SW 1271 (cell line): ENCODE measurements at regions not wholly inside any gene's neighbourhood (a gene's known extent, or its start where the extent isn't known, plus 50 kb on each side); places are given as distances from the start of the nearest gene placed in this dataset.

Experiments used
- DNase-seq, 2 experiments: peaks; one replicate each; lab custom pipeline; 2025; lab: John Stamatoyannopoulos, UW

GRCh38 chrX:39144956-39145355 lies 343.7 kb downstream of the MID1IP1 start:
- DNase-seq = no peak

DNA sequence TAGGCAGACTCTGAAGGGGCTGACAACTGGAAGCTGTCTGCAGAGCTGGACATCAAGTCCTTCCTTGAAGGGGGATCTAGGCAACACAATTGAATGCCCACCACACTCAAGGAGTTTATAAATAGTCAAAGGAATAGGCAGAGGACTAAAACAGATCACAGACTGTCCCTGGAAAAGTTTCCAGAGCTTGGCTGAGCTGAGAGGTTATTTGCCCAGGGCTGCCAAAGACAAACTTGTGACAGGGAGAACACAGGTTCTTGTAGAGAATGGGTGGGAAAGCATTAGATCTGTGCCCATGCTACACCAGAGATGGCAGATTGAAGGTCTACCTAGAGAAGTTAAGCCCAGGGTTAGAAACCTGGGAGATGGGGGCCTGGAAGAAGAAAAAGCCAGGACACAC lies 344.6 kb downstream of the MID1IP1 start:
- DNase-seq = no peak

GRCh38 chrX:39149761-39150160 lies 348.5 kb downstream of the MID1IP1 start:
- peak in 1 of 2 experiments; percentile 2 for DNase-seq

- DNase-seq = no peak
Observed at GRCh38 chrX:39150220-39150619, 349.0 kb downstream of the MID1IP1 start.

DNA sequence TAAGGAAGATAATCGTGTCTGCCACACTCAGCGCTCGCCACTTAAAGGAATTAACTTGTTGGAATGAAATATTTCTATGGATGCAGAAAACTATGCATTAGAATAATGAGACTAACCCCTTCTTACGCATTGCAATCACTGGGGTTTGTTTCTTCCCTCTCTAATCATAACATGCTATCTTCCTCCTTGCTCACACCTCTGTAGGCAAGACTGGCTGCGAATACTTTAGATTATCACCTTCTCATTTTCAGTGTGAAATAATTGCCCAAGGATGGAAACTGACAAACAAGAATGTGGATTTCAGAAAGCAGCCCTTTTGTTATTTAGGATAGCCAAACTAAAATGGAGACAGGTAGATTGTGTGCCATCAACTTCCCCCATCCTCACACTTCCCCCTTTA lies 349.4 kb downstream of the MID1IP1 start:
- DNase-seq = no peak

DNA sequence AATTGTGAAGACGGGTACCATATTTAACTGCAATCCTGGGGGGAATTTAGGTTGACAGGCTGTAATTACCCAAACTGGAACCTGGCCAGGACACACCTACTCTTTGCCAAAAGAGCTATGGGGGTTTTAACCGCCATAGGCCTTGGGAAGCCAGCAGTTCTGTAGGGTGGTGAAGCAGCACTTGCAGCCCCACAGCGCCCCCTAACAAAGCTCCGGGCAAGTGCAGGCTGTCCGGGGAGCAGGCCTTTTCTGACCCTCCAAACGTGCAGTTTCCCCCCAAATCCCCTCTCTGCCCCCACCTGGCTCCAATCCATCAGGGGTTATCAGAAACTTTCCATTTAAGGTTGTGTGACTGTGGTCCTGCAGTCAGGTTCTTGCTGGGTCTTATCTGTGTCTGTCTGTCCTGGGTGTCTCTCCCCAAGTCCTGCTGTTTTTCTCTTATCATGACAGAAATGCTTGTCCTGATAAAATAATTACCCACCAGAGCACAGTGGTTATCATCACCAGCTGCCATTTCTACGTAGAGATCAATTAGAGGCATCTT lies 350.9 kb downstream of the MID1IP1 start:
- no peak for DNase-seq

DNA sequence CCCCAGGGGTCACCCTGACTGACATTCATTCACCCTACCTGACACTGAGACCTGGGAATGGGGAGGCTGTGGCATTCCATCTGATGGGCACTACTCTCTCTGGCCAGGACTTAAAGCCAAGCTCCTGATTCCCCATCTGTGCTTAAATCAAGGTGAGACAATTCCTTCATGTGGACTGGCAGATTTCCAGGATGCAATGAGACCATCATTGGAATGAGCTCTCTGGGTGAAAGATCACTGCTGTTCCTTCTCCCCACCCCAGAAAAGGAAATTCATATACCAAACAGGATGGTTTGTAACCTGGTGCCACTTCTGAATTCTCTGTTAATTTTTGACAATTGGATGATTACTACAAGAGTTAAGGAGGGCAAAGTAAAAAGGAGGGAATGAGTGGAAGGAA lies 354.8 kb downstream of the MID1IP1 start:
- DNase-seq = no peak

GRCh38 chrX:39157006-39157405 lies 355.7 kb downstream of the MID1IP1 start:
- DNase-seq = no peak

DNA sequence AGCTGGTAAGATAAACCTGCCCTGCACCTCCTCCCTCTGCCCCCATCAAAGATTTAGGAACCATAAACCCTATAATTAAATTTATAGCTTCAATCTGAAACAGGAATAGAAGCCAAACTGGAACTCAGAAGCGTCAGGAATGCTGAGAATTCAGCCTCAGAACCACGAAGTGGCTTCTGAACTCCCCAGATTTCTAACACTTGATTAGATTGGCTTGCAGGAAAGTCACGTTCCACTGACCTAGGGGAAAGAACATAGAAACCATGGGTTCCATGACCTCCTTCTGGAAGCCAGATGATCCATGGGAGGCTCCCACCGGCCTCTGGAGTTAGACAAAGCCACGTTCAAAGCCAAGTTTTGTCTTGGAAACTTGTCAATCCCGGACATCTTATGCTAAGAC lies 356.5 kb downstream of the MID1IP1 start:
- no peak for DNase-seq

DNA sequence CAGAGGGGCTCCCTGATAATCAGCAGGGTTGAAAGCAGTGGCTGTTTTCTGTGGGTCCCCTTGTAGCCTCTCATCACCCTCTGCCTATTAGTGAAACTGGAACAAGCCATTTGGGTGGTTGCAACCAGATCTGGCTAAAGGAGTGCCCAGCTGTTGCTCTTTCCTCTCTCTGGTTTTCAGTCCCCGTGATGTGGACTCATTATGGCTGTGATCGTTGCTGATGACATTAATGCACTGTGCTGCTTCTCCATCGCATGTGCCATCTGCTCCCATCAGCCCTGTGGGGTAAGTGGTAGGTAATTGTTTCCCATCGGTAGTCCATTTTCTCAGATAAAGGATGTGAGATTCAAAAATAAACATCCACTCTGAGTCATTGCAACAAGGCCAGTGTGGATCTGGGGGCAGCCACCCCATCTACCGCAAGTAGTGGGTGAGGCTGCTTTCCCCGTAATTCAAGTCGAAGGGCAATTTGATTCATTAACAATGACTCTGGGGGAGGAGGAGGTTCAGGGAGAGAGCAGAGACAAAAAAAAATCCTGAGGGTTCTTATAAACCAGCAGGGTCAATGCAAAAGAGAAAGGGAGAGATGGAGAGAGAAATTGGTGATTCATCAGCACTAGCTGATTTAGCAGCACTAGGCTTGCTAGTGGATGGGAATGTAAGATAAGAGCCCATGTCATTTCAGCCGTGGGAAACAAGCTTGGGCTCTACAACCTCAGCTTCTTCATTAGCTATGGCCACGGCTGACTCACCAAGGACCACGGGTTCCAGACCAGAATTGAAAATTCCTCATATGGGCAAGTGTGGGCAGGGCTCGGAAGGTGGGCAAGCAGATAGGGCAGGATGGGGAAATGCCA lies 357.8 kb downstream of the MID1IP1 start:
- no peak for DNase-seq

GRCh38 chrX:39159921-39160507 lies 358.8 kb downstream of the MID1IP1 start:
- DNase-seq = no peak

GRCh38 chrX:39161611-39162255 lies 360.5 kb downstream of the MID1IP1 start:
- no peak for DNase-seq

DNA sequence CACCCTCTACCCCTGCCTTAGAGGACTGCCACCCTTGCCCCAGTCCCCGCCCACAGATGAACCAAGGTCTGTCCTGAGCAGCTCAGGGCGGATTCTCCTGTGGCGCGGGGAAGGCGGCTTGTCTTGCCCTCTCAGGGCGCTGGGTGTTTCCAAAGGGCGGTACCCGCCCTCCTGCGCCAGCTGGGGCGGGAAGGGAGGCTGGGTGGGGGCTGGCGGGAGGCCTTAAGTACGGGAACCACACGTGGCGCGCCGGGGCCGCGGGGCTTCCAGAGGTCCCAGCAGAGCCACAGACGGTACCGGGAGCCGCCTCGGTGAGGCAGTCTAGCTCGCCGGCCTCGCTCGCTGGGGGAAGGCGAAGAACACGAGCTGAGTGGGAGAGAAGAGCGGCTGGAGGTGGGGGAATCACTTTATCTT lies 361.1 kb downstream of the MID1IP1 start:
- DNase-seq = no peak

GRCh38 chrX:39163581-39164126 lies 362.4 kb downstream of the MID1IP1 start:
- DNase-seq = no peak

GRCh38 chrX:39164212-39164611 lies 363.0 kb downstream of the MID1IP1 start:
- DNase-seq = no peak

DNA sequence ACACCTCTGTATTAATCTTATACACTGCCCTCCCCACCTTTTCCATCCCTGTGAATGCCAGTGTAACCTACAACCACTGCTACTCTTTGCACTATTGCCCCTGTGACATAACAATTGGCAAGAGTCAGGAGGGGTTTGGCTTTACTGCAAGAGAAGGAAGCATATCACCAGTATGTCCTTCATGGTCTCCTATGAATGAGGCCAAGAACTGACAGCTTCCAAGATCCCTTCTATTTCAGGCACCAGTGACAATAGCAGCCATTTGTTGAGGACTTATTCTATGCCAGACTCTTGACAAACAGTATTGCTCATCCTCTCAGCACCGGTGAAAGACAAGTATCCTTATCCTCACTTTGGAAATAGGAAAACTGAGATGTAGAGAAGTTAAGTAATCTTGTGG lies 363.9 kb downstream of the MID1IP1 start:
- DNase-seq = no peak

- DNase-seq = no peak
Observed at GRCh38 chrX:39165773-39166172, 364.5 kb downstream of the MID1IP1 start.

DNA sequence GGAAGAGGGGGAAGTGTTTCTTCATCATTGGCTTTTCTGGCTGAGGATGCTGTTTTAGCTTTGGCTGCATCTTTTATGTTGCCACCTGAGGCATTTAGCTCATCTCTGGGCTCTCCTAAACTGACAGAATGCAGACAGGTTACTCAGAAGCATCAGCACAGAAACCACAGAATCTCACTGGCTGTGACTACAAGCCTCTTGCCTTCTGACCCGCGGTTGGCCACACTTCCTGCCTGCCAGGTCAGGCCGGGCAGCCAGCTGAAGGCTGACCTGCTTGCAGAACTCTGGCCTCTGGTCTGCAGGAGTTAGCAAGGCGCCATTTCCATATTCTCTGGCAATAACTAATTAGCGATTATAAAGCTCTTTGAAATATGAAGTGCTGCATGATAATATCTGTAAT lies 366.5 kb downstream of the MID1IP1 start:
- DNase-seq = no peak

- no peak for DNase-seq
Observed at GRCh38 chrX:39168609-39169008, 367.4 kb downstream of the MID1IP1 start.

- DNase-seq = no peak
Observed at GRCh38 chrX:39169976-39170375, 368.7 kb downstream of the MID1IP1 start.

DNA sequence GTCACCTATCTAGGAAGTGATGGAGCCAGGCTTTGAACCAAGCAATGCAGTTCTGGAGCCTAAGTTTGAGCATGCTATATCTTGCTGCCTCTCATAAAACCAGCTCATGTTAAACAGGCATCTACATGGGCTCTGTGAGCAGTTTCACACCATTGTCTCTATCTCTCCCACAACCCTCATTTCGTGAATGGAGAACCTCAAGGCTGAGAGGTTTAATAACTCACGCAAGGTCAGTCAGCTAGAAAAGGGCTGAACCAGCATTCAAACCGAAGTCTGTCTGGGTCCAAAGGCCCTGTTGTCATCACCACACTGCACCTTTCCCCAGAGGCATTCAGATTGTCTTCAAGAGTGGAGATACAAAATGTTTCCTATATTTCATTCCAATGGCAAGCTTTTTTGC lies 369.2 kb downstream of the MID1IP1 start:
- no peak for DNase-seq

- no peak for DNase-seq
Observed at GRCh38 chrX:39171686-39172085, 370.4 kb downstream of the MID1IP1 start.
